CD4-positive, alpha-beta T cell treated with Interleukin-12 subunit alpha and Interleukin-12 subunit beta, for 1 hour (primary cell): ENCODE measurements at regions not wholly inside any gene's neighbourhood (a gene's known extent, or its start where the extent isn't known, plus 50 kb on each side); places are given as distances from the start of the nearest gene placed in this dataset.

Source experiments
- DNase-seq: peaks from one replicate; pipeline ENCODE4 v3.0.0-alpha.2; 2020

- no peak for DNase-seq
Measured at GRCh38 chr1:96998466-96998865, 276.9 kb downstream of the PTBP2 start.

GRCh38 chr1:96999191-96999590 lies 277.6 kb downstream of the PTBP2 start:
- no peak for DNase-seq

- no peak for DNase-seq
Measured at GRCh38 chr1:97004054-97004453, 282.5 kb downstream of the PTBP2 start.

GRCh38 chr1:97004743-97005142 lies 283.2 kb downstream of the PTBP2 start:
- no peak for DNase-seq

- no peak for DNase-seq
Measured at GRCh38 chr1:97006044-97006661, 284.6 kb downstream of the PTBP2 start.

GRCh38 chr1:97007840-97008604 lies 286.4 kb downstream of the PTBP2 start:
- no peak for DNase-seq

GRCh38 chr1:97010566-97011264 lies 289.1 kb downstream of the PTBP2 start:
- DNase-seq = no peak

- DNase-seq = no peak
Measured at GRCh38 chr1:97013136-97013535, 291.6 kb downstream of the PTBP2 start.

- no peak for DNase-seq
Measured at GRCh38 chr1:97013941-97014340, 292.4 kb downstream of the PTBP2 start.

GRCh38 chr1:97014426-97014825 lies 292.8 kb downstream of the PTBP2 start:
- no peak for DNase-seq

- no peak for DNase-seq
Measured at GRCh38 chr1:97017895-97018294, 296.3 kb downstream of the PTBP2 start.
